SJSA1 (cell line): ENCODE measurements at regions not wholly inside any gene's neighbourhood (a gene's known extent, or its start where the extent isn't known, plus 50 kb on each side); places are given as distances from the start of the nearest gene placed in this dataset.
"Not testable (repeated sequence)": the region's sequence is repeated elsewhere in the genome, so short reads cannot be mapped to it uniquely, and the experiment has no call there.

Experiments
- DNase-seq, 2 experiments: peaks; one replicate each; pipeline ENCODE4 v3.0.0-alpha.2; 2015 to 2020; ENCODE audit warnings: low spot score in 2 of 2, low read depth in 1 of 2
- H3K27ac ChIP-seq: fragments of 250-450 bp; sonication (Bioruptor Pico); 2 replicates; pipeline ENCODE4 v1.5.1; 2020; ENCODE audit warnings: mild to moderate bottlenecking, moderate library complexity
- H3K27me3 ChIP-seq: fragments of 250-450 bp; sonication (Bioruptor Pico); replicated peaks from 2 replicates; pipeline ENCODE4 v1.5.1; 2020; ENCODE audit warnings: mild to moderate bottlenecking, moderate library complexity
- H3K36me3 ChIP-seq: fragments of 250-450 bp; sonication (Bioruptor Pico); 2 replicates; pipeline ENCODE4 v1.5.1; 2020; ENCODE audit warnings: mild to moderate bottlenecking
- H3K4me1 ChIP-seq: fragments of 250-450 bp; sonication (Bioruptor Pico); replicated peaks from 2 replicates; pipeline ENCODE4 v1.6.1; 2021; ENCODE audit warnings: mild to moderate bottlenecking
- H3K4me3 ChIP-seq: fragments of 250-450 bp; sonication (Bioruptor Pico); 2 replicates; pipeline ENCODE4 v1.5.1; 2020; ENCODE audit warnings: mild to moderate bottlenecking
- H3K9me3 ChIP-seq: fragments of 250-450 bp; sonication (Bioruptor Pico); replicated peaks from 2 replicates; pipeline ENCODE4 v1.5.1; 2020; ENCODE audit warnings: mild to moderate bottlenecking

DNA sequence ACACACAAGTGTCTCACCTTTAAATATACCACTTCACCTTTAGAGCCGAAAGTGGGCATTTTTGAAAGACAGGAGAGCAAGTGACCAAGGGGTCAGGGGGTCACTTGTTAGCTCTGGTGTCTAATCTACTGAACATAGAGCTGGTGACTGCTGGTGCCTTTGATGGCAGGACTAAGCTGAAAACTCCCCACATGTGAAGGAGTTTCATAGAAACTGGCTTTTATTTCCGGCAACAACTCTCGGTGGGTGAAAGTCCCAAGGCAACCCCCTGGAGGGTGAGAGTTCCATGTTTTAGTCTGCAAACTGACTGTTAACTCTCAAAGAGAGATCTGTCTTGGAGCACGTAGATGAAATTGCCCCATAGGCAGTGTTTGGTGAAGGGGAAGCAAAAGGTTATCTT lies 466.9 kb downstream of the DMRTA1 start:
- Histone ChIP-seq H3K9me3 (no peaks in the 10 kb centered on the region), H3K27me3 (no peaks in the 10 kb centered on the region), H3K4me1 (no peaks in the 10 kb centered on the region), H3K4me3 (no peak overlapping the region), H3K36me3 (no peaks in the 10 kb centered on the region), H3K27ac (no peak overlapping the region)
- DNase-seq: no peak

DNA sequence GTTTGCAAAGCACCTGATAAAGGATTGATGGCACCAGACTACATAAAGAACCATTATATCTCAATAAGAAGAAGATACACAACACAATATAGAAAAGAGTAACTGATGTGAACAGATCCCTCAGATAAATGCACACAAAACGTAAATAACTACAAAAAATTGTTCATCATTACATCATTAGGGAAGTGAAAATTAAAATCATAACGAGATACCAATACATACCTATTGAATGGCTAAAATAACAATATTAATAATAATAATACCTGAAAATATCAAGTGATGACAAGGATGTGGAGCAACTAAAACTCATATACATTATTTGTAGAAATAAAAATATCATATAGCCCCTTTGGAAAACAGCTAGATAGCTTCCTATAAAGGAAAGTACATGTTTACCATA lies 469.5 kb downstream of the DMRTA1 start:
- Histone ChIP-seq H3K27ac (no peak overlapping the region), H3K36me3 (no peaks in the 10 kb centered on the region), H3K4me1 (no peaks in the 10 kb centered on the region), H3K4me3 (no peak overlapping the region), H3K9me3 (no peaks in the 10 kb centered on the region), H3K27me3 (no peaks in the 10 kb centered on the region)
- no peak for DNase-seq

DNA sequence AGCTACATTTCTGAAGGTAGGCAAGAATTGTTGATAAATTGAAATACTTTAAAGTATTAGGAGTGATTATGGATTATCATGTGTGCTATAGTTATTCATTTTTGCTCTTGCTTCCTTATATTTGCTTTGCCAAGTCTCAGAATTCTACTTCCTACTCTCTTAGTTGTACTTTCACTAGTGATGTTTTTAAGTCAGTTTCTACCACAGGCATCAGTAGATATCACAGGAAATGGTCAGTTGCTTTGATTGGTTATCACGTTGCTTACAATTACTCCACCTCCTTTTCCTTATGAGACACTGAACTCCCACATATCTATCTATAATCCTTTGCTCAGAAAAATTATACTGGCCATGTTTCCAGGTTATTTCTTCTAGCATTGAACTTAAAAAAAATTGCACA lies 472.8 kb downstream of the DMRTA1 start:
- Histone ChIP-seq H3K27ac (no peak overlapping the region), H3K27me3 (no peaks in the 10 kb centered on the region), H3K4me1 (no peaks in the 10 kb centered on the region), H3K9me3 (no peaks in the 10 kb centered on the region), H3K36me3 (no peaks in the 10 kb centered on the region), H3K4me3 (no peak overlapping the region)
- no peak for DNase-seq

DNA sequence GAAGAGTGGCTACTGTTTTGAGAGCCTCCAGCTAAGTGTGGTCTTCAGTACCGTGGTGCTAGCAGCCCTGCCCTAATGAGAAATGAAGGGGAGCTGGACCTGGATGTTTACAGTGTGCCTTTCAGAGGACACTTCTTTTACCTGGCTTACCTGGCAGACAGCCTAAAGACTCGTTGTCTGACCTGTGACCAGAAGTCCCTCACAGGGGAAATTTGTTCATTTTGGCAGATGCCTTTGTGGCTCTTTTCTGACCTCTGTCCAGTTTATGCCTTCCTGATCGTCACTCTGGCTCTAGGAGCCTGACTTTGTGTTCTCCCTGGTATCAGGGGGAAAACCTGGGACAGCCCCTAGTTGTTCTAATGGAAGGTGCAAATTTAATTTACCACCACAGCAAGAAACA lies 475.1 kb downstream of the DMRTA1 start:
- H3K27me3 ChIP-seq: no peaks in the 10 kb centered on the region
- H3K4me3 ChIP-seq: no peak overlapping the region
- H3K4me1 ChIP-seq: no peaks in the 10 kb centered on the region
- no peak overlapping the region for H3K27ac ChIP-seq
- H3K36me3 ChIP-seq: no peaks in the 10 kb centered on the region
- no peaks in the 10 kb centered on the region for H3K9me3 ChIP-seq
- no peak for DNase-seq

DNA sequence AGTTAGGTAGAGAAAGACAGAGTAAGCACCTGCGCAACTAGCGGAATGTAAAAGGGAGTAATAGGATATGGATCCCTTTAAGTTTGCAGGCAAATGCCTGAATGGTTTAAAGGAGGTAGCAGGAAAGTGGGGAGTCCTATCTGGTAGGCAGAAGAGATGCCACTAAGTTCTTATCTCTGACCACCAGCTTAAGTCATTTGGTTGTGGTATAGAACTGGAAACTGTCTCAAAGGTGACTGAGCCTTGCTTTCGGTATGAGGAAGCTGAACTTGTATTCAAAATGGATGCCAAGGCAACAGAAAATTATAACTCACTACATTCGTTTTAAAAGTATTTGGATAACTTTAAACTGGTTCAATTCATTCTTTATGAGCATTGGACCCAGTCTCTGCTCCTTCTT lies 475.6 kb downstream of the DMRTA1 start:
- DNase-seq: no peak
- Histone ChIP-seq H3K27ac (no peak overlapping the region), H3K4me3 (no peak overlapping the region), H3K27me3 (no peaks in the 10 kb centered on the region), H3K36me3 (no peaks in the 10 kb centered on the region), H3K4me1 (no peaks in the 10 kb centered on the region), H3K9me3 (no peaks in the 10 kb centered on the region)

DNA sequence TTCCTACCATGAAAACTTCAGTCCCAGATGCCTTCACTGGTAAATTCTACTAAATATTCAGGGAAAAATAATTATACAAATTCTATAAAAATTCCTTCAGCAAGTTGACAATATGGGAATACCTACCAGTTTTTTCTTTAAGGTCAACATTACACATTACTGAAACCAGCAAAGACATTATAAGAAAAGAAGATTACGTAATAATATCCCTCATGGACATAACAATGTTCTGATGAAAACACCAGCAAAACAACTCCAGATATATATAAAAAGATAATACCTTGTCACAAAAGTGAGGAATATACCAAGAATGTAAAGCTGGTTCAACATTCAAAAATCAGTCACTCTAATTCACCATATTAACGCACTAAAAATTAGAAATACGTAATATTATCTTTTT lies 507.9 kb downstream of the DMRTA1 start:
- no peak for DNase-seq
- Histone ChIP-seq H3K36me3 (no peaks in the 10 kb centered on the region), H3K27me3 (no peaks in the 10 kb centered on the region), H3K4me1 (no peaks in the 10 kb centered on the region), H3K9me3 (no peaks in the 10 kb centered on the region), H3K27ac (no peak overlapping the region), H3K4me3 (no peak overlapping the region)

DNA sequence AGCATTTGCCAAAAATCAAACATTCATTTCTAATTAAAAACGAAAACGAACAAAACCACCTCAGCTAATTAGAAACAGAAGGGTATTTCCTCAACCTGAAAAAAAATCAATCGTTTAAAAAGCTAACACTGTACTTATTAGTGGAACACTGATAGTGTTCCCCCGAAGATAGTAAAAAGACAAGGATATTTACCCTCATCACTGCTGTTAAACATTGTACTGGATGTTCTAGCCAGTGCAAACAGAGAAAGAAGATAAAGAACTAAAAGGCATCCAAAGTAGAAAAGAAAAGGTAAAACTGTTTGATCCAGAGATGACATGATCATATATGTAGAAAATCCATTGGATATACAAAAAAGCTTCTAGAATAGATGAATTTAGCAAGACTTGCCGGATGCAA lies 508.3 kb downstream of the DMRTA1 start:
- Histone ChIP-seq H3K4me1 (no peaks in the 10 kb centered on the region), H3K4me3 (no peak overlapping the region), H3K9me3 (no peaks in the 10 kb centered on the region), H3K27me3 (no peaks in the 10 kb centered on the region), H3K27ac (no peak overlapping the region), H3K36me3 (no peaks in the 10 kb centered on the region)
- no peak for DNase-seq

DNA sequence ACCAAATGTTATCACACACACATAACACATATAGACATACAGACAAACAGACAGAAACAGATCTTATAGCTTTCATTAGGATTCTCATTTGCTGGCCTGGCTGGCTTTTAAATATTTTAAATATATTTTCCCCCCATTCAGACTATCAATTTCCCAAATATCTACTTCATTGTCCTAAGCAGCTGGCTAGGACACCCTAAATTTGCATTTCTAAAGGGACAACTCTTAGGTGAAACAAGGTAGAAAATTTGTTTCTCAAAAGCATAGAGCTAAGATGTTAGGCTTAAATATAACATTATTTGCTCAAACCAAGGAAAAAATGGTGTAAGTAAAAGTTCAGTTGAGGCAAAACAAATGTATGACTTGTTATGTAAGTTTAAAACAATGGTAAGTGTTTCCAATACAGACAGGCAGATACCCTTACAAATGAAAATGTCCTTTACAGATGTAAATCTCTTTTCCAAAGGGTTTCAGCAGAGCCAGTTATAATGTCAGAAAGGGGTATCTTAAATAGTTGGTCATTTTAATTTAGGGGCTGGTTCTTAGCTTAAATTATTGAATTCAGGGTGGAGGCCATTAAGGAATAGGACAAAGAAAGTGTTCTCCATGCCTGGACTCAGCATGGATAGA lies 522.8 kb downstream of the DMRTA1 start:
- no peak overlapping the region for H3K27ac ChIP-seq
- no peaks in the 10 kb centered on the region for H3K9me3 ChIP-seq
- H3K27me3 ChIP-seq: no peaks in the 10 kb centered on the region
- H3K4me1 ChIP-seq: no peaks in the 10 kb centered on the region
- no peak for DNase-seq
- H3K4me3 ChIP-seq: no peak overlapping the region
- H3K36me3 ChIP-seq: no peaks in the 10 kb centered on the region

DNA sequence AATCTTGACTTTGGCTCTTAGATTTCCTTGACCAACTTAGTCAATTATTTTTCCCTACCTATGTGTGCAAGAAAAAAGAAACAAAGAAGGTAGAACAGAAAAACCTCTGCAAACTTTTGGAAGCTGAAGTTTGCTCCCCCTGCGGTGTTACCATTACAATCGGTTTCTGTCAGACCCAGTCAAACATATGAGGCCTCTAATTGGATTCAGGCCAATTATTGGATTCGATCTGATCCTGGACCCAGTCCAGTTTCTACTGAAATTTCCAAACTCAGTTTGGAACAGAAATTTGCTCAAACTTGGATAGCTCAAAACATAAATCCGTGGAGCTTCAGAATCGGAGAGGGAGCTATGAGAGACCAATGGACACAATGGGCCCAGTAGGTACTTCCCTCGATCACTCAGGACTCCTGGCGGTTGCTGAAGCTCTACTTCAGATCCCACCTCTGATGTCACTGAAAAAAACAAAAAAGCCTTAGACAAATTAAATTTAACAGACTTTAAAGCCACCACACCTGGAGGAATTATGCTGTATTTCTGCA lies 523.9 kb downstream of the DMRTA1 start:
- Histone ChIP-seq H3K9me3 (no peaks in the 10 kb centered on the region), H3K27me3 (no peaks in the 10 kb centered on the region), H3K36me3 (no peaks in the 10 kb centered on the region), H3K4me1 (no peaks in the 10 kb centered on the region), H3K4me3 (no peak overlapping the region), H3K27ac (no peak overlapping the region)
- no peak for DNase-seq

DNA sequence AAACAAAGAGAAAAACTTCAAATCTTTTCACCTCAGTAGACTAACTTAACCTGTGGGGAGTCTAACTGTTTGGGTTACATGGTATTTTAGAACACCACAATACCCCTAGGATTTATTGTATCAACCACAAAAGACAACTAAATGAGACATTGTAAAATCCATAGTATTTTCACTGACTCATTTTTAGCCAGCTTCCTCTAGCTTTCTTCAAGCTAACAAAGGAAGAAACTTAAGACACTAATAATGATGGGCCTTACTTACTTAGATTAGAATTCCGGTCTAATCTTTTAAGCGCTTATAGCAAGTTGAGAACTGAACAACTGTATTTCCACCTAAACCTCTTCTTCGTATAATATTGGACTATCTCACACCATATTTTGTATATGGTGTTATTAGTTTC lies 529.3 kb downstream of the DMRTA1 start:
- H3K27me3 ChIP-seq: no peaks in the 10 kb centered on the region
- H3K9me3 ChIP-seq: no peaks in the 10 kb centered on the region
- H3K27ac ChIP-seq: no peak overlapping the region
- H3K4me3 ChIP-seq: no peak overlapping the region
- no peak for DNase-seq
- H3K4me1 ChIP-seq: no peaks in the 10 kb centered on the region
- no peaks in the 10 kb centered on the region for H3K36me3 ChIP-seq

DNA sequence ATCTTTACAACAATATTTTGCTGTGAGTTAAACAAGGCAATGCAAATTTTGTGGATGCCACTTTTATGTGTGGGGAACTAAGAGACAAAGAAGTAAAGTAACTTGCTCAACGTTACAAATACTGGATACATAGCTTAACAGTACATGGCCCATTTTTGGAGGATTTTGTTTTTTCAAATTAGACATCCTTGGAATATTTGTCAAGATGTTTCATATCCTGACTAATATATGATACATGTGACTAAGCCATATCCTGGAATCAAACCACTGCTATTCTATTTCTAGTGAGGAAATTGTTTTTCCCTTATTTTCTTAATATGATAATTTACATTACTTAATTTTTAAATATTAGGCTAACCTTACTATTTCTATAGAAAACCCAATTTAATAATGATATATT lies 529.8 kb downstream of the DMRTA1 start:
- Histone ChIP-seq H3K27me3 (no peaks in the 10 kb centered on the region), H3K9me3 (no peaks in the 10 kb centered on the region), H3K4me3 (no peak overlapping the region), H3K36me3 (no peaks in the 10 kb centered on the region), H3K4me1 (no peaks in the 10 kb centered on the region), H3K27ac (no peak overlapping the region)
- no peak for DNase-seq

DNA sequence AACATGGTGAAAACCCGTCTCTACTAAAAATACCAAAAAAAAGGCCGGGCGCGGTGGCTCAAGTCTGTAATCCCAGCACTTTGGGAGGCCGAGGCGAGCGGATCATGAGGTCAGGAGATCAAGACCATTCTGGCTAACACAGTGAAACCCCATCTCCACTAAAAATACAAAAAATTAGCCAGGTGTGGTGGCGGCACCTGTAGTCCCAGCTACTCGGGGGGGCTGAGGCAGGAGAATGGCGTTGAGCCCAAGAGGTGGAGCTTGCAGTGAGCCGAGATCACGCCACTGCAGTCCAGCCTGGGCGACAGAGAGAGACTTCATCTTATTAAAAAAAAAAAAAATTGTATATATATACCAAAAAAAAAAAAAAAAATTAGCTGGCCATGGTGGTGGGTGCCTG lies 533.8 kb downstream of the DMRTA1 start:
- not testable (repeated sequence) for DNase-seq, H3K4me1 ChIP-seq, H3K27ac ChIP-seq, H3K4me3 ChIP-seq, H3K36me3 ChIP-seq, H3K27me3 ChIP-seq, H3K9me3 ChIP-seq

DNA sequence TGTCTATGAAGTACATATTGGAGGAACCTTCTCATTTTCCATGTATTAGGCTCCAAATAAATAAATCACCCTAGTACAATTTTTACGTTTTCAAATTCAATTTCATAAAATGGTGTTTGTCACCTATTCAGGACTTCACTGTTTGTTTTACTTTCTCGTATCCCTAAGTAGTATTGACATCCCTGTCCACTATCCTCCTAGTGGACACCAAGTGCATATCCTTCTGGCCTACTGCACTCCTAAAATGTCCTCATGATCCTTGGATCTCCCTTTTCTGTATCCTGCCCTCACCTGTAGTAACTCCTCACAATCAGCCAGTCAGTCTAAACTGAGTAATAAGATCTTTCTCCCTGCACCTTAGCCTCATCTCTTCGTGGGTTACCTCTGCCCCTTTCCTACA lies 539.9 kb downstream of the DMRTA1 start:
- no peak for DNase-seq
- Histone ChIP-seq H3K36me3 (no peaks in the 10 kb centered on the region), H3K9me3 (no peaks in the 10 kb centered on the region), H3K27me3 (no peaks in the 10 kb centered on the region), H3K27ac (no peak overlapping the region), H3K4me3 (no peak overlapping the region), H3K4me1 (no peaks in the 10 kb centered on the region)

DNA sequence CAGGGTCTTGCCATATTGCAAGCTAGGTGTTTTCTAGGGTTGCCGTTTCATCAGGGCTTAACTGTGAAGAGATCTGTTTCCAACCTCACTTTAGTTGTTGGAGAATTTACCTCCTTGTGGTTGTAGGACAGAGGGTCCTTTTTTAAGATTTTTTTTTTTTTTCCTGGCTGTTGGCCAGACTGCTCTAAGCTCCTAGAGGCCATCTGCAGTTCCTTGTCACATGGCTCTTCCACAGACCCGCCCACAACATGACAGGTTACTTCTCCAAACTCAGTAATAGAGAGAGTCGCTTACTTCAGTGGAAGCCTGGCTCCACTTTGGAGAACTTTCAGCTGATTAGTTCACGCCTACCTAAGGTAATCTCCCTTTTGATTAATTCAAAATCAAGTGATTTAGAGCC lies 543.7 kb downstream of the DMRTA1 start:
- Histone ChIP-seq H3K36me3 (no peaks in the 10 kb centered on the region), H3K9me3 (no peaks in the 10 kb centered on the region), H3K27ac (no peak overlapping the region), H3K4me3 (no peak overlapping the region), H3K4me1 (no peaks in the 10 kb centered on the region), H3K27me3 (no peaks in the 10 kb centered on the region)
- no peak for DNase-seq

DNA sequence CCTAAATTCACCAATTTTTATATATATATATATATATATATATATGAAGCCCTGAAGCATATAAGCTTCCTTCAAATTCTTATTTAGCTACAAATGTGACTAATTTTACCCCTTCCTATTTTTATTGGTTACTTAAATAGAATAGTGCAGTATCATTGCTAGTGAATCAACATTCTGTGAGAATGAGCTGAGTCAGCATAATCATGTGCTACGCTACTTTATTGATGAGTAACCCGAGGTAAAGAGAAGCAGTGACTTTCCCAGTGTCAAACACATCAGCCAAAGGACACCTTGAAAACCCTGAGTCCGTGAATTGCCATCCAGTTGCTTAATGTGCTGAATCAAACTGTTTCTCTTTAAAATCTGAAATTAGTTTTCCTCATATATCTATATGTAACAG lies 546.2 kb downstream of the DMRTA1 start:
- Histone ChIP-seq H3K4me1 (no peaks in the 10 kb centered on the region), H3K4me3 (no peak overlapping the region), H3K27ac (no peak overlapping the region), H3K9me3 (no peaks in the 10 kb centered on the region), H3K36me3 (no peaks in the 10 kb centered on the region), H3K27me3 (no peaks in the 10 kb centered on the region)
- DNase-seq: no peak
